Activated CD4-positive, alpha-beta T cell treated with anti-CD3 and anti-CD28 coated beads for 48 hours (primary cell): ENCODE measurements at regions not wholly inside any gene's neighbourhood (a gene's known extent, or its start where the extent isn't known, plus 50 kb on each side); places are given as distances from the start of the nearest gene placed in this dataset.

Source experiments
- DNase-seq: peaks from one replicate; pipeline ENCODE4 v3.0.0-alpha.2; 2020

DNA sequence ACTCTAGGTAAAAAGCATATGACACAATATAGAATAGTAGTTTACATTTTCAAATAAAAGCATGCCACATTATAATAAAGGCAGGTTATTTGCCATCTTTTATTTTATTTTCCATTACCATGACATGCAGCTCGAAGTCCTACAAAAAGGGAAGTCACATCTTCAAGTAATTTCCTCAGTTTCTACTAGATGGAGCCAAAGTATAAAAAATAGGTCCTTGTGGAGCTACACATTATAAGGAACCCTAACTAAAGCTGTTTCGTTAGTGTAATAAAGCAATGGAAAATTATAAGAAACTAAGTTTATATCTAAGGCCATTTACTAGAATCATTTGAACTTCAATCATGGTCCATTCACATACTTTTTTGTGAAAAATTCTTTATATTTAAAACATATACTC, 674.5 kb downstream of the KCNJ3 start:
- no peak for DNase-seq

DNA sequence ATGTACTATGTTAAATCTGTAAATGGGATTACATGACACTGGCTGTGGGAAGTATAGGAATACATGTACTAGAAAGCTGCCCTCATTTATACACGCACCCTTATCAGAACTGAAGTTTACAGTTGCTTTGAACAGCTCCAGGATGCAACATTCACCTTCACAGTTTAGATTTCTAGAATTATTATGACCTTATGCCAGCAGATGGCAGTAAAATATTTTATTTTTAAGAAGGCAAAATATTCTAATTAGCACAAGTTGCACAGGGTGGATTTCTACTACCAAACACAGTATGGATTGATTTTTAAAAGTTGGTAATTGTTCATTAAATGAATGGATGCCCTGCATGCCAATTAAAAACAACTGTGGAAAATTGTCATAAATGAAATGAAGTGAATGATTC, 670.4 kb downstream of the KCNJ3 start:
- DNase-seq, result no peak

DNA sequence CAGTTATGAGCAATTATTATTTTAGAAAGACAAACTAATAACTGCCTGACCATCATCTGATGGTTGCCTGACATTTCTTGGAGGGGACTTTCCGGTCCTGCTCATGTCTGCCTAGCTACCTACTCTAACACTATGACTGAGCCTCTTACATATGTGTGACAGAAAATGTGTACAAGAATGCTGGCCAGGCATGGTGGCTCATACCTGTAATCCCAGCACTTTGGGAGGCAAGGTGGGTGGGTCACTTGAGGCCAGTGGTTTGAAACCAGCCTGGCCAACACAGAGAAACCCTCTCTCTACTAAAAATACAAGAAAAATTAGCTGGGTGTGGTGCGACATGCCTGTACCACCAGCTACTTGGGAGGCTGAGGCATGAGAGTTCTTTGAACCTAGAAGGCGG, 666.3 kb downstream of the KCNJ3 start:
- no peak for DNase-seq

DNA sequence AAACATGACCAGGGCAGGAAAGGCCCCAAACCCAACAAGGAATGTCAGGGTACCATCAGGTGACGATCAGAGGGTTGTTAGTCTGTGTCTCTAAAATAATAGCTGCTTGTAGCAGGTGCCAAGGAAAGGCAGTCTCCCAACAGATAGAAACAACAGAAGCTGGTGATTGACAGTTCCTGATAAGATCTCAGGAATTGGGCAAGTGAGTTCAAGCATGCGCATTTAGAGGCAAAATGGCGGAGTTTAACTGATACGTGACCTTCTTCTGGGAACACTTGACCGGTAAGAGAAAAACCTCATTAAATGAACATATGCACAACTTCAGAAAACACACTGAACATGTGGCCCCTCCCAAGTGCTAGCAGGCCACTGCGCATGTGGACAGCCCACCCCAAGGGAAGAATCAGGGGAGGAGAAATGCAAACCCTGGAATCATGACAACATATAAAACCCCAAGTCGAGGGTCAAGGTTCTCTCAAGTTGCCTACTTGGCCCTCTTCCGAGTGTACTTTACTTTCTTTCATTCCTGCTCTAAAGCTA, 664.9 kb downstream of the KCNJ3 start:
- no peak for DNase-seq

DNA sequence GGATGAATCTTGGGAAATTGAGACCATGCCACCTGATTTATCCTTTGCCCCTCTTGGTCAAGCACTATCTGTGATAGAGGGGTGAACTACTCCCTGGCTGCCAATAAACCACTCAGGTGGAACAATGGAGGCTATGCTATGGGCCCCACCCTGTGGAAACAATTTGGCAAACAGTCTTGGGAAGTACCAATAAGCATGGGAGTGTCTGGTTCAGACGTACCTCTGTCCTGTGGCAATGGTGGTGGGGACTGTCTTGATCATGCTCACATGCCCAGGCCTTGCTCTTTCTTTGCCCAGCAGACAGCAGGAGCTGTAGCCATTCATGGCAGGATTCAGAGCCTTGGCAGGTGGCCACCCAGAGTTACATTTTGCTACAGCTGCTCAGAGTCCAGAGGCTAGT, 658.7 kb downstream of the KCNJ3 start:
- no peak for DNase-seq

DNA sequence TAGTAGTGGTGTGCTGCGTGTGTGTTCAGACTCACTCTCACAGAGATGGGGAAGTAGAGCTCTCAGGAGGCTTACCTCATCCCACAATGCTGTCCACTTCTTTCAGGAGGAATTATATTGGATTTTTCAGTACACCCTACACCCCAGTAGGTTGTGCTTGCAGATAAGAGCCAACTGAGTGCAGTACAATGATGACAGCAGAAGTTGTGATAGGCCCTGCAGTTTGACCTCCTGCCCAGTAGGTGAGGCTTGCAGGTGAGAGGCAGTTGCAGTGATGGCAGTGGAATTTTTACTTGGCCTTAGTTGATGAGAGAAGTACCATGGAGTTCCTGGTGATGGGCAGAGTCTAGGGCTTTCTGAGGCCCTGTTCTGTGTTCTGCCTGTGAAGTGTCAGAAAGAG, 657.8 kb downstream of the KCNJ3 start:
- DNase-seq, result no peak

DNA sequence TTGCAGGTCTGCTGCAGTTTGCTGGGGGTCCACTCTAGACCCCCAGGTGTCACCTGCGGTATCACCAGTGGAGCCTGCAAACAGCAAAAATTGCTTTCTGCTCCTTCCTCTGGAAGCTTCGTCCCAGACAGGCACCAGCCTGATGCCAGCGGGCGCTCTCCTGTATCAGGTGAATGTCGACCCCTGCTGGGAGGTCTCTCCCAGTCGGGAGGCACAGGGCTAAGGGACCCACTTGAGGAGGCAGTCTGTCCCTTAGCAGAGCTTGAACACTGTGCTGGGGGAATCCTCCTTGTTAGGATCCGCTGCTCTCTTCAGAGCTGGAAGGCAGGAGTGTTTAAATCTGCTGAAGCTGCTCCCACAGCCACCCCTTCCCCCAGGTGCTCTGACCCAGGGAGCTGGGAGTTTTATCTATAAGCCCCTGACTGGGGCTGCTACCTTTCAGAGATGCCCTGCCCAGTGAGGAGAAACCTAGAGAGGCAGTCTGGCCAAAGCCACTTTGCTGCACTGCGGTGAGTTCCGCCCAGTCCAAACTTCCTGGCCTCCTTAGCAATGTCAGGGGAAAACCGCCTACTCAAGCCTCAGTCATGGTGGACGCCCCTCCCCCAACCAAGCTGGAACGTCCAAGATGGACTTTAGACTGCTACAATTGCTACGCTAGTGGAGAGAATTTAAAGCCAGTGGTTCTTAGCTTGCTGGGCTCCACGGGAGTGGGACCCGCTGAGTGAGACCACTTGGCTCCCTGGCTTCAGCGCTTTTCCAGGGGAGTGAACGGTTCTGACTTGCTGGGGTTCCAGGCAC, 652.5 kb downstream of the KCNJ3 start:
- no peak for DNase-seq

DNA sequence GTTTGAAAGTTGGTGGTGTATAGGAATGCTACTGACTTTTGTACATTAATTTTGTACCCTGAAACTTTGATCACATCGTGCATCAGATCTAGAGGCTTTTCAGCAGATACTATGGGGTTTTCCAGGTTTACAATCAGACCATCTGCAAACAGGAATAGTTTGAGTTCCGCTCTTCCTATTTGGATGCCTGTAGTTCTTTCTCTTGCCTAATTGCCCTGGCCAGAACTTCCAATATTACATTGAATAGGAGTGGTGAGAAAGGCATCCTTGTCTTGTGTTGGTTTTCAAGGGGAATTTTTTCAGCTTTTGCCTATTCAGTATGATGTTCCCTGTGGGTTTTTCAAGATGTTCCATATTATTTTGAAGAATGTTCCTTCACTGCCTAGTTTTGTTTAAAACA, 633.5 kb downstream of the KCNJ3 start:
- DNase-seq, result no peak

DNA sequence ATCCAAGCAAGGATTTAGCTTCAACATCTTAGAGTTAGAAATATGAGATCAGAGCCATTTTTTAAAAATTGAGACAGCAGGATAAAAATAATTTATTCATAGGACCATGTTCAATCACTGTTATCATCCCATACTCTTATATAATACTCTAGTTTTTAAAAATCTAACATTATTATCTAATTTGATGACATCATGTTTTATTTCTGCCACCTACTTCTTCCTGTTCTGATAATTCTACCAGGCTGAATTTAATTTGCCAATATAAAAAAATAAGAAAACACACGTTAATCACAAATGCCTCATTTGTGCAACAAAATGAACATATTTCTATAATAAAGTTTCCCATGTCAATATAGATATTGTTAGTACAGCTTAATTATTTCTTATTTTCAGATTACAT, 621.7 kb downstream of the KCNJ3 start:
- DNase-seq, result no peak

DNA sequence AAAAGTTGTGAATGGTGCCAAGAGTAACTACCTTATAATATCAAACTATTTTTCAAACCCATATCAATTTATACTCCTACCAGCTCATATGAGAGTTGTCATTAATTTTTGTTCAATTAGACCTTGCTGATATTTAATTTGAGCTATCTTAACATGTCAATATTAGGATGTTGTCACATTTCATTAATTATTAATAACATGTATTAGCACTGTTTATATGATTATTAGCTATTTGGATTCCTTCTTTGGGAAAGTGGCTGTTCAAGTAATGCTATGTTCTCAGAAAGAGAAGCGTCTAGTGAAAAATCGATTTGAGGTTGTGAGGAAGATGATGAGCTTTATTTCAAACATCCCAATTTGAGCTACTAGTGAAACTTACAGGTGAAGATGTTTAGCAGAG, 620.2 kb downstream of the KCNJ3 start:
- DNase-seq, result no peak

DNA sequence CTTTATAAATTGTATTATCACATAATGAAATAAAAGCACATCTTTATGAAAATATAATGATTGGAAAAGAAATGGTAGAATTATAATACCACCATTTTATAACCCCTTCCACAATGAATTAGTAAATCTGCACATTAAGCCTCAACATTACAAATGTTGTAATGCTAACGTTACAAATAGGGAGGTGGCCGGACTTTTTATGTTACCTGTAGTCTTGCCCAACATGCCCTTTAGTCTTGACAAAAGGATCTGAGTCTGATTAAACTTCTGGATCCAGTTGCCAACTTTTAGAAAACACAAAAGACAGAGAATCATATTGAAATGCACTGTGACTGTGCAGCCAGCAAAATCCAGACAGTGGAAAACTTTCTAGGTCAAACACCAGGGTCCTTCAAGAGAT, 617.3 kb downstream of the KCNJ3 start:
- DNase-seq, result no peak

DNA sequence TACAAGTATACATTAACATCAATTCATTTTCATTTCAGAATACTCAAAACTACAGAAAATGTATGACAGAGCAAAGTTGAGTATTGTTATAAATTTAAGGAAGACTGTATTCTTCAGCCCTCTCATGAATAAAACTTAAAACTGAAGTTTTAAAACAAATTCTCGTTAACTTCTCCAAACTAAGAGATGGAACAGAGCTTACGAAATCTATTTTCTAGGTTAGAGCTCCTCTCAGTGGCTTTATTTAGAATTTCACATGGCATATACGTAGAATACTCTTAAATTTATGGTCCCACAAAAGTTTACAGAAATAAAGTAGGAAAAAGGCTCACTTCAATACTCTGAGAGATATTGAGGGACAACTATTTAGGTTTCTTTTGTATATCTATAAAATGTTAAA, 612.1 kb downstream of the KCNJ3 start:
- DNase-seq, result no peak

DNA sequence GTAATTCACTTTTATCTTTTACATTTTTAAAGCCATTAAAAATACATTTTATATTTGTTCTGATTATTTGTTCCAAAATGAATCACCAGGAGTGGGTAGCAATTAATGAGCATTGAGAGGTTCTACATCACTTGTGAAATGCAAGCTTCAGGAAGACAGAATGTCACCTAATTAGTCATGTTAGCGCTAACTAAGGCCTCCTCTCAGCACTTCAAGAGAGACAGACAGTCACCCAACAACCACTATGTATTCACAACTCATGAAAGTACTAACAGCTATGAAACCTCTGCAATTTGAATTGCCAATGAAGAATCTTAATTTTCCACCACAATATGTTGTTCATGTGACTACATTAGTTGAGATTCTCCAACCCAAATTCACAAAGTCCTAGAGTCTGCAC, 611.0 kb downstream of the KCNJ3 start:
- DNase-seq, result no peak

DNA sequence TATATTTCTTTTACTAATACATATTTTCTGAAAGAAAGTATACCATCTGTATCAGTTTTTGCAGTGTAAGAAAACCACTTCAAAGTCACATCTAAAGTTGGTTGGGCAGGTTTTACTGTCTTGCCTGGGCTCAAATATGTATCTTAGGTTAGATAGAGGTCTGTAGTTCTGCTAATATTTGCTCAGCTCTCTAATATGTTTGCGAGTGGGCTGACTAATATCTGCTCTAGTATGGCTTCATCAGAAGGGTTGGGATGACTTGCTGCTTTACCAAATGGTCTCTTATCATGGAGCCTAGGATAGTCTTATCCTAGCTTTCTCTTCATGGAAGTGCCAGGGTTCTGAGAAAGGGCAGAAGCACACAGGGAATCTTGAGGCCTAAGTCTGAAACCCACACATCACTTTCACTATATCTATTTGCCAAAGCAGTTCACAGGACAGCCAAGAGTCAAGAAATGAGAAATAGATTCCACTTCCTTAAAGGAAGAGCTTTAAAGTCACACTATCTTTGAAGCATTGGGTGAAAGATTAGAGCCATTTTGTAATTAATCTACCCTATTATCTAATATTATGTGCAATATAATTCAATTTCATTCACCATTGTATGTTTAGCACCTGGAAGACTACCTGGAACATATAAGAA, 610.0 kb downstream of the KCNJ3 start:
- no peak for DNase-seq

DNA sequence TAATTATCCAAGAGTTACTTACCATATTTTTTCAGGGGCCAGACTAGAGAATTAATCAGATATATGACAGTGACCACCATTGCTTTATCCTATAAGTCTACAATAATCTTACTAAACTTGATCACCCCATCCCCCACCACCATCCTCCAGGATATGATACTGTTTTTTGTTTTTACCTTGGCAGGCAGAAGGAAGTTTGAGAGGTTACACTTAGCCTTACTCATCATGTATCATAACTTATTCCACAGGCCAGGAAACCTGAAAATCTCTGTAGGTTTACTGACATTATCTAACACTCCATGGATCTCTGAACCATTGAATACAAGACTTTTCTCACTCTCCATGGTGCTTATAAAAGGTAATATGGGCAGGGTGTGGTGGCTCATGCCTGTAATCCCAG, 602.7 kb downstream of the KCNJ3 start:
- no peak for DNase-seq

DNA sequence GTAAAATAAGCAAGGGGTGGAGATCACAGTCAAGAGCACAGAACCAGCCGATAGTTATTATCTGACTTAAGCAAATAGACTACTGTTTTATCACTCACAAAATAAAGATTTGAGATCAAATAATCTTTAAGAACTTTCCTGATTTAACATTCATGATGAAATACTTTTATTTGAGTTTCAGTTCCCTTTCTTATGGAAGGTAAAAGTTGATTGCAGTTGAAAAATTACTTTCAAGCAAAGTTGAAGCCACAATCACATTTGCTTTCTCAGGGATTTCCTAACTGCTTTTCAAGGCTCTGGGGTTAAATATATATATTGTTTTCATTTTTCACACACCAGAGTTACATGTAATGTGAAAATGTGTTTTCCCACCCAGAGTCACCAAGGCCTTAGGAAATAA, 599.5 kb downstream of the KCNJ3 start:
- DNase-seq, result no peak

DNA sequence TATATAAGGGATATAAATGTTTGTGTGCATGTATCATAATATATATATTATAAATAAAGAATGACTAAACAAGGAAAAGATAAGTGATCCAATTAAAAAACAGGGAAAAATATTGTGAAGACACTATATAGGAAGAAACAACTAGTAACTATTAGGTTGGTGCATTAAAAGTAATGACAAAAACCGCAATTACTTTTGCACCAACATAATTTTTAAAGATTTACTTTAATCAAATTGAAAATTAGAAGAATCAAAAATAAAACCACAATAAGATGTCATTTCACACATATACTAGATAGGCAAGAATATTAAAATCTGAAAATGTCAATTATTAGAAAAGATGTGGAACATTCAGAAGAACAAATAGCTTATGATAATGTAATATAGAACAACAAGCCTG, 595.9 kb downstream of the KCNJ3 start:
- DNase-seq, result no peak

DNA sequence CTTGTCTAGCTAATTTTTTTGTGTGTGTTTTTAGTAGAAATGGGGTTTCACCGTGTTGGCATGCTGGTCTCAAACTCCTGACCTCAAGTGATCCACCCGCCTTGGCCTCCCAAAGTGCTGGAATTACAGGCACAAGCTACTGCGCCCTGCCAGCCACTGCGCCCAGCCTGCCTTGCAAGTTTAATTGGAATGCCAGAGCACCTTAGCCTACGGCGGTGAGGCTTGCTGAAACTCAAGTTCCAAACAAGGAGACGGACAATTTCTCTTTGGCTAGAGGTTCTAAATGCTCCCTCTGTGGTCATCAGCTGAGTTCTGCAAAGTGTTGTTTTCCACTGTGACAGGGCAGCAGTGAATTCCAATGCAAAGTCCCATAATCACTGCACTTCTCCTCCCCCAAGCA, 583.4 kb downstream of the KCNJ3 start:
- DNase-seq, result no peak

DNA sequence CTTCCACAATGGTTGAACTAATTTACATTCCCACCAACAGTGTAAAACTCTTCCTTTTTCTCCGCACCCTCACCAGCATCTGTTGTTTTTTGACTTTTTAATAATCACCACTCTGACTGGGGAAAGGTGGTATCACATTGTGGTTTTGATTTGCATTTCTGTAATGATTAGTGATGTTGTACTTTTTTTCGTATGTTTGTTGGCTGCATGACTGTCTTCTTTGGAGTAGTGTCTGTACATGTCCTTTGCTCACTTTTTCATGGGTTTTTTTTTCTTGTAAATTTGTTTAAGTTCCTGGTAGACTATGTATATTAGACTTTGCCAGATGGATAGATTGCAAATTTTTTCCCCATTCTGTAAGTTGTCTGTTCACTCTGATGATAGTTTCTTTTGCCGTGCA, 574.8 kb downstream of the KCNJ3 start:
- no peak for DNase-seq

DNA sequence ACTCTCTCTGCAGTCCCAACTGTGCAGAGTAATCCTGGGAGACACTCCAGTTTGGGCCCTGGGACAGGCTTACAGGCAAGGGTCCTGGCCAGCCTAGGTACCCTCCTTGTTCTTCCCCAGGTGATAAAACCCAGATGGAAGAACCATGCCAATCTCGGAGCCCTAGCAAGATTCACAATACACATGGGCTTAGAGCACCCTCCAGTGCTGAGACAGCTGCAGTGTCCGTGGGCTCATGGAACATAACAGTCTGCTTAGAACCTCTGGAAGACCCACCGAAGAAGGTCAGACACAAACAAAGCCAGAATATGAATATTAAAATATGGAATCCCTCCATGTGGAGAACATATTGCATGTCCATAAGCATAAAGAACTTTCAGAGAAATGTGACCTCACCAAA, 568.1 kb downstream of the KCNJ3 start:
- no peak for DNase-seq

DNA sequence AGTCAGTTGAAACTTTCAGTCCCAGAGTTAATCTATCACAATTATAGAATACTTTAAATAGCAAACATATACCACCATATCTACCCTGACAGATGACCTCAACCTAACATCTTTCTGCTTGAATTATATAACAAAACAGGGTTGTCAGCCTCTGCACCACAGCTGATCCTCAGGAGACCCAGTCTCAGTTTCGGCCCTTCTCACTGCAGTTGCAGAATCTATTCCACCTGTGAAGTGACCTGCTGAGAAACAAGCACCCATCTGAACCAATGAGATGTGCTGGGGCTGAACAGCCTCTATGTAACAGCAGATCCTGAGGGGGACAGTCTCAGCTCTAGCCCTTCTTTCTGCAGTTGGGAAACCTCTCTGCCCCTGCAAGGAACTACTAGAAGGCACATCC, 567.6 kb downstream of the KCNJ3 start:
- DNase-seq, result no peak

DNA sequence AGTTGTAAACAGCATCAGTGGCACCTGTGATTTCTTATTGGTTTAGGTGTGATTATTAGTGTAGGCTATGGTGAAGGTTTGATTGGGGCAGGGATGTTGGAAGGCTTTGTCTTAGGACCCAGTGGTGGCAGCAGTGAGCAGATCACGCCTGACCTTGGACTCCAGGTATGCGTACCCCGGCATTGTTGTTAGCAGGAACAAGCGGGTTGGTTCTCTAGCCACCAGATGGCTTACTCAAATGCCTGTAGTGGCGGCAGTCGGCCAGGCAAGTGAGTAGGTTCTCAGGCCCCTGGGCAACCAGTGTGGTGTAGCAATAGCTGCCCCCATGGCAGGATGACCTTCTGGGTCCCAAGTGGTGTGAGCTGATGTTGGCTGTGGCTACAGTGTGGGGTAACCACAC, 558.3 kb downstream of the KCNJ3 start:
- no peak for DNase-seq

DNA sequence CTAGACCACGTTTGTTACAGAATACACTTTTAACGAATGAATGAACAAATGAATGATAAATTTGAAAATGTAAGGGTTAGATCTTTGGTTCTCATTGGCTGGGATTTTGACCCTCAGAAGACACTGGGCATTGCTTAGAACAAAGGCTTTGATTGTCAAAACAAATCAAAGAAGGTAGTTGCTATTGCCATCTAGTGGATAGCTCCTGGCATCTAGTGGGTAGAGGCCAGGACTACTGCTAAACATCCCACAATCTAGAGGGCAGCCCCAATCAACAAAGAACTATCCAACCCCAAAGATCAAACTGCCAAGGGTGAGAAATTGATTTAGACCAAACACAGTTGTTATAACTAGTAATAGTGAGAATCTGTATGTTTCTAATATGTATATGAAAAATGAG, 552.3 kb downstream of the KCNJ3 start:
- DNase-seq, result no peak

DNA sequence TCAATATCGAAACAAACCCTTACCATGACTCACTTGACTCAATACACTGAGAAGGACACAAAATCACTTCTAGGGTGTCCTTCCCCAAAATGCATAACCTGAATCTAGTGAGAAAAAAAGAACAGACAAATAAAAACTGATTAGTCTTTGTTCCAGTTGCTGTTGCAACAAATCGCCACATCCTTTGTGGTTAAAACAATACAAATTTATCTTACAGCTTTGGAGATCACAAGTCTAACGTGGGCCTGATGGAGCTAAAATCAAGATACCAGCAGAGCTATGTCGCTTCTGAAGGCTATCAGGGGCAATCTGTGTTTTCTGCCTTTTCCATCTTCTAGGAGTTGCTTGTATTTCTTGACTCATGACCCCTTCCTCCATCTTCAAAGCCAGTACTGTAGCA, 541.7 kb downstream of the KCNJ3 start:
- no peak for DNase-seq

DNA sequence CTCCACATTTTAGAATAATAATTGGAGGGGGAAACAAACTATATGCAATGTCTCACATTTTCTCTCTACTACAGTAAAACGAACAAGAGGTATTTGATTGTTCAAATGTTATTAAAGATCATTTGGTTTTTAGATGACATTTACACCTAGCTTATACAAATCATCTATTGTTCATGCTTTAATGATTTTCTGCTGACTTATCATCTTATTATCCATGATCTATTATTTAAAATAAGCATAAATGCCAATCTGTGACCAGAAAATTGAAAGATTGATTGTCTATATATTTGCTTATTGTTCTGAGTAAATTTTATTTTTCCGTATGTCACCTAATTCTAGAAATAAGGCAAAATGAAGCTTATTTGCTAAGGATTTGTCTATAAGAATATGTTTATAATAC, 537.2 kb downstream of the KCNJ3 start:
- DNase-seq, result no peak
